ENCODE measurements at regions not wholly inside any gene's neighbourhood (a gene's known extent, or its start where the extent isn't known, plus 50 kb on each side); places are given as distances from the start of the nearest gene placed in this dataset.

DNA sequence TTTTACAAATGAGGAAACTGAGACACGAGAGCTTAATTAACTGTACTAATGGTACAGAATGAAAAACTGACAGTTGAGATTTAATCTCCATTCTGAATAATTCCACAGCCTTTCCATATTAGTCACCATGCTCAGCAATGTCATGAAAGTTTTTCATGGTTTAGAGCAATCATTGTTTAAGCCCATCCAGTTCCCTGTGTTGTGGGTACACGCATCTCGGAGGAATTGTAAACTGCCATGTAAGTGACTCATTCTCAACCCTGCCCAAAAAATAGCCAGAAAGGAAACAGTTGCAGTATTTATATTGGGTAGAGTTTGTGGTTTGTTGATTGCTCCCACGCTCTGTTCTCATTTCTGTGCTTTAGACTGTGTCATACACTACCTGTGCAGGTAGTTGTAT lies 1790.8 kb downstream of the LRRC4C start:
- Histone ChIP-seq H3K27ac (ENCODE audit: low read depth, low read length) (no peak overlapping the region), H3K36me3 (ENCODE audit: insufficient read depth, low read length) (no peaks in the 10 kb centered on the region), H2AFZ (ENCODE audit: low read depth, low read length) (no peak overlapping the region), H4K20me1 (ENCODE audit: insufficient read depth, low read length) (no peaks in the 10 kb centered on the region), H3K27me3 (ENCODE audit: insufficient read depth, low read length) (no peaks in the 10 kb centered on the region), H3K4me2 (ENCODE audit: low read length) (no peak overlapping the region), H3K4me3 (ENCODE audit: insufficient read depth, low read depth, low read length) (no peak overlapping the region), H3K9me3 (ENCODE audit: insufficient read depth, low read depth, low read length) (no peaks in the 10 kb centered on the region), H3K9ac (ENCODE audit: low read length) (no peak overlapping the region), H3K4me1 (ENCODE audit: insufficient read depth, low read length) (no peaks in the 10 kb centered on the region), H3K79me2 (ENCODE audit: insufficient read depth, low read length) (no peaks in the 10 kb centered on the region)
- no peak for FAIRE-seq
- H3K36me3 Mint-ChIP-seq (ENCODE audit: low read depth, unreplicated experiment), result no peaks in the 10 kb centered on the region
- no peak overlapping the region for H3K27ac Mint-ChIP-seq (ENCODE audit: unreplicated experiment)
- H3K4me3 Mint-ChIP-seq (ENCODE audit: unreplicated experiment), result no peak overlapping the region
- TF ChIP-seq, protein P1, sequence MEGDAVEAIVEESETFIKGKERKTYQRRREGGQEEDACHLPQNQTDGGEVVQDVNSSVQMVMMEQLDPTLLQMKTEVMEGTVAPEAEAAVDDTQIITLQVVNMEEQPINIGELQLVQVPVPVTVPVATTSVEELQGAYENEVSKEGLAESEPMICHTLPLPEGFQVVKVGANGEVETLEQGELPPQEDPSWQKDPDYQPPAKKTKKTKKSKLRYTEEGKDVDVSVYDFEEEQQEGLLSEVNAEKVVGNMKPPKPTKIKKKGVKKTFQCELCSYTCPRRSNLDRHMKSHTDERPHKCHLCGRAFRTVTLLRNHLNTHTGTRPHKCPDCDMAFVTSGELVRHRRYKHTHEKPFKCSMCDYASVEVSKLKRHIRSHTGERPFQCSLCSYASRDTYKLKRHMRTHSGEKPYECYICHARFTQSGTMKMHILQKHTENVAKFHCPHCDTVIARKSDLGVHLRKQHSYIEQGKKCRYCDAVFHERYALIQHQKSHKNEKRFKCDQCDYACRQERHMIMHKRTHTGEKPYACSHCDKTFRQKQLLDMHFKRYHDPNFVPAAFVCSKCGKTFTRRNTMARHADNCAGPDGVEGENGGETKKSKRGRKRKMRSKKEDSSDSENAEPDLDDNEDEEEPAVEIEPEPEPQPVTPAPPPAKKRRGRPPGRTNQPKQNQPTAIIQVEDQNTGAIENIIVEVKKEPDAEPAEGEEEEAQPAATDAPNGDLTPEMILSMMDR (IDR thresholded peaks at IDR 0.05; ENCODE audit: insufficient read depth, low read depth, low read length), result no peak
- no peak for TF ChIP-seq EZH2 (IDR thresholded peaks at IDR 0.05; ENCODE audit: insufficient read depth, low read length)
- peaks cover 3% of the 10 kb centered on the region for H3K9me3 Mint-ChIP-seq (ENCODE audit: unreplicated experiment)
- DNase-seq (ENCODE audit: low read depth), result peak; percentile 90
- peaks cover 3% of the 10 kb centered on the region for H3K4me1 Mint-ChIP-seq (ENCODE audit: low read depth, unreplicated experiment)
- no peaks in the 10 kb centered on the region for H3K27me3 Mint-ChIP-seq (ENCODE audit: low read depth, unreplicated experiment)

GRCh38 chr11:39664023-39664422 lies 1795.4 kb downstream of the LRRC4C start:
- H3K9me3 Mint-ChIP-seq (ENCODE audit: unreplicated experiment), result peaks cover 8% of the 10 kb centered on the region
- H3K27ac Mint-ChIP-seq (ENCODE audit: unreplicated experiment), result no peak overlapping the region
- no peak overlapping the region for H3K4me3 Mint-ChIP-seq (ENCODE audit: unreplicated experiment)
- Histone ChIP-seq H3K4me1 (ENCODE audit: insufficient read depth, low read length) (no peaks in the 10 kb centered on the region), H2AFZ (ENCODE audit: low read depth, low read length) (no peak overlapping the region), H3K27ac (ENCODE audit: low read depth, low read length) (no peak overlapping the region), H3K4me3 (ENCODE audit: insufficient read depth, low read depth, low read length) (no peak overlapping the region), H3K9me3 (ENCODE audit: insufficient read depth, low read depth, low read length) (no peaks in the 10 kb centered on the region), H3K9ac (ENCODE audit: low read length) (no peak overlapping the region), H3K4me2 (ENCODE audit: low read length) (no peak overlapping the region), H4K20me1 (ENCODE audit: insufficient read depth, low read length) (no peaks in the 10 kb centered on the region), H3K79me2 (ENCODE audit: insufficient read depth, low read length) (no peaks in the 10 kb centered on the region), H3K36me3 (ENCODE audit: insufficient read depth, low read length) (no peaks in the 10 kb centered on the region), H3K27me3 (ENCODE audit: insufficient read depth, low read length) (no peaks in the 10 kb centered on the region)
- FAIRE-seq, result no peak
- TF ChIP-seq, protein P1 (IDR thresholded peaks at IDR 0.05; ENCODE audit: insufficient read depth, low read depth, low read length), result no peak
- no peak for TF ChIP-seq EZH2 (IDR thresholded peaks at IDR 0.05; ENCODE audit: insufficient read depth, low read length)
- H3K36me3 Mint-ChIP-seq (ENCODE audit: low read depth, unreplicated experiment), result no peaks in the 10 kb centered on the region
- H3K4me1 Mint-ChIP-seq (ENCODE audit: low read depth, unreplicated experiment), result peaks cover 3% of the 10 kb centered on the region
- no peak for DNase-seq (ENCODE audit: low read depth)
- H3K27me3 Mint-ChIP-seq (ENCODE audit: low read depth, unreplicated experiment), result no peaks in the 10 kb centered on the region

DNA sequence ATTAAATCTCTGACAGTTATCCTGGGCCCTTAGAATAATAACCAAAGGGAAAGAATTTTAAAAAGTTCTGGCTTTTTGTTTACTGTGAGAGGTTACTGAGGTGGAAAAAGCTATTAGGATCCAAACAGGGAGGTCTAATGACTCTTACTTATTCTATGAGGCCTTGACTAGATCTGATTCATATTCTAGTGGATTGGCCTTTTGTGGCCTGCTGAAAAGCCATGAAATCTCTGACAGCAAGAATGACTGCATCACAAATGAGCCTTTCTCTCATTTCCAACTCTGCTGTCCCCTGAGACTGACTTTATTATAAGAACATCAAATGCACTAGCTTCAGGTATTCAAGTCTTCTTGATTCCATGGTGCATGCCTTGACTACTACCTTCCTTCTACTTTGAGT lies 1797.6 kb downstream of the LRRC4C start:
- H3K27me3 ChIP-seq (ENCODE audit: insufficient read depth, low read length), result no peaks in the 10 kb centered on the region
- no peaks in the 10 kb centered on the region for H3K27me3 Mint-ChIP-seq (ENCODE audit: low read depth, unreplicated experiment)
- peaks cover 8% of the 10 kb centered on the region for H3K9me3 Mint-ChIP-seq (ENCODE audit: unreplicated experiment)
- no peaks in the 10 kb centered on the region for H3K36me3 ChIP-seq (ENCODE audit: insufficient read depth, low read length)
- no peak overlapping the region for H3K27ac Mint-ChIP-seq (ENCODE audit: unreplicated experiment)
- DNase-seq (ENCODE audit: low read depth) (peak; percentile 3), FAIRE-seq (no peak)
- no peak overlapping the region for H3K27ac ChIP-seq (ENCODE audit: low read depth, low read length)
- H2AFZ ChIP-seq (ENCODE audit: low read depth, low read length), result no peak overlapping the region
- H3K9ac ChIP-seq (ENCODE audit: low read length), result no peak overlapping the region
- no peak for TF ChIP-seq EZH2 (IDR thresholded peaks at IDR 0.05; ENCODE audit: insufficient read depth, low read length)
- TF ChIP-seq, protein P1 (IDR thresholded peaks at IDR 0.05; ENCODE audit: insufficient read depth, low read depth, low read length), result no peak
- H3K4me2 ChIP-seq (ENCODE audit: low read length), result no peak overlapping the region
- H3K4me3 ChIP-seq (ENCODE audit: insufficient read depth, low read depth, low read length), result no peak overlapping the region
- no peaks in the 10 kb centered on the region for H4K20me1 ChIP-seq (ENCODE audit: insufficient read depth, low read length)
- H3K79me2 ChIP-seq (ENCODE audit: insufficient read depth, low read length), result no peaks in the 10 kb centered on the region
- no peak overlapping the region for H3K4me3 Mint-ChIP-seq (ENCODE audit: unreplicated experiment)
- no peaks in the 10 kb centered on the region for H3K4me1 Mint-ChIP-seq (ENCODE audit: low read depth, unreplicated experiment)
- no peaks in the 10 kb centered on the region for H3K4me1 ChIP-seq (ENCODE audit: insufficient read depth, low read length)
- no peaks in the 10 kb centered on the region for H3K36me3 Mint-ChIP-seq (ENCODE audit: low read depth, unreplicated experiment)
- H3K9me3 ChIP-seq (ENCODE audit: insufficient read depth, low read depth, low read length), result no peaks in the 10 kb centered on the region
